Lung (tissue), 11 donors: ENCODE measurements at regions not wholly inside any gene's neighbourhood (a gene's known extent, or its start where the extent isn't known, plus 50 kb on each side); places are given as distances from the start of the nearest gene placed in this dataset.
A peak's percentile ranks its signal among the peaks of the same experiment; 100 is the strongest.

Source experiments
- ATAC-seq: fragments of 200-7000 bp; cut with Tn5 transposase; one replicate; pipeline ENCODE4 v1.9.1; 2020; ENCODE audit warnings: moderate number of reproducible peaks; ENCODE audit not compliant: insufficient read depth, low FRiP score
- DNase-seq, 3 donors: peaks; one replicate each; pipeline ENCODE4 v3.0.0-alpha.2; 2013 to 2017
- H3K27ac ChIP-seq, 2 donors: one replicate each; pipeline ENCODE4 v1.5.1; 2013; ENCODE audit warnings: mild to moderate bottlenecking in 2 of 2, moderate library complexity in 2 of 2, control low read depth in 1 of 2, inconsistent platforms in 1 of 2, low read depth in 1 of 2, low read length in 1 of 2
- H3K27me3 ChIP-seq, 3 donors: one replicate each; pipeline ENCODE4 v1.5.1; 2013; ENCODE audit warnings: low read length in 2 of 3; ENCODE audit not compliant: control insufficient read depth in 3 of 3, insufficient read depth in 3 of 3
- H3K36me3 ChIP-seq, 4 donors: one replicate each; pipeline ENCODE4 v1.5.1; 2013; ENCODE audit warnings: low read length in 4 of 4, mild to moderate bottlenecking in 1 of 4, moderate library complexity in 1 of 4; ENCODE audit not compliant: control insufficient read depth in 4 of 4, insufficient read depth in 4 of 4
- H3K4me1 ChIP-seq, 5 donors: one replicate each; pipeline ENCODE4 v1.5.1; 2013; ENCODE audit warnings: low read length in 5 of 5, mild to moderate bottlenecking in 2 of 5, moderate library complexity in 1 of 5; ENCODE audit not compliant: control insufficient read depth in 5 of 5, insufficient read depth in 5 of 5
- H3K4me3 ChIP-seq: one replicate; pipeline ENCODE4 v1.5.1; 2013; ENCODE audit warnings: mild to moderate bottlenecking, control low read depth, moderate library complexity
- H3K9ac ChIP-seq, 2 donors: one replicate each; pipeline ENCODE4 v1.5.1; 2013; ENCODE audit warnings: low read length in 2 of 2, control low read depth in 1 of 2; ENCODE audit not compliant: insufficient read depth in 1 of 2
- H3K9me3 ChIP-seq, 4 donors: one replicate each; pipeline ENCODE4 v1.5.1; 2013; ENCODE audit warnings: low read length in 3 of 4, mild to moderate bottlenecking in 1 of 4, moderate library complexity in 1 of 4; ENCODE audit not compliant: control insufficient read depth in 4 of 4, insufficient read depth in 3 of 4
- CTCF ChIP-seq: IDR thresholded peaks from 2 replicates; pipeline ENCODE4 v1.5.1; 2012; ENCODE audit warnings: mild to moderate bottlenecking; ENCODE audit errors: control extremely low read depth, extremely low read depth
- WGBS, 2 donors: extraction: QIAGEN DNeasy Blood & Tissue Kit; methylation state at CpG; one replicate each; pipeline ENCODE4 v1.1.7; 2013; 5-methylcytosine and 5-hydroxymethylcytosine counted together
- donor health status: control.
- donor health status: control.
- donor health status: Bipolar disorder and iron deficiency.
- donor health status: healthy.
- donor health status: DM: yes; HTN: yes; CAD: no.

- no peak for TF ChIP-seq CTCF
- H3K4me1 ChIP-seq: peaks cover 0 to 3% (median 0%) of the 10 kb centered on the region in 5 donors
- no peak for DNase-seq
- H3K9me3 ChIP-seq: peaks cover 0 to 3% (median 0%) of the 10 kb centered on the region in 4 donors
- no peaks in the 10 kb centered on the region for H3K36me3 ChIP-seq
- ATAC-seq: no peak
- no peak overlapping the region for H3K4me3 ChIP-seq
- H3K27me3 ChIP-seq: no peaks in the 10 kb centered on the region
- no peak overlapping the region for H3K27ac ChIP-seq
- no peak overlapping the region for H3K9ac ChIP-seq
- 74 to 75% methylated on average over 5 of the region's 5 CpGs for WGBS, 2 donors
These were observed 223.0 kb downstream of the NFATC2 start for GRCh38 chr20:51319522-51319921.

GRCh38 chr20:51318058-51318949 lies 224.2 kb downstream of the NFATC2 start:
- DNase-seq: peak; percentile 34 to 70 (median 57)
- Histone ChIP-seq H3K36me3 (no peaks in the 10 kb centered on the region), H3K27me3 (no peaks in the 10 kb centered on the region), H3K9me3 (peaks cover 0 to 3% (median 0%) of the 10 kb centered on the region in 4 donors), H3K4me1 (peaks cover 0 to 3% (median 0%) of the 10 kb centered on the region in 5 donors), H3K9ac (no peak overlapping the region), H3K27ac (no peak overlapping the region), H3K4me3 (no peak overlapping the region)
- no peak for ATAC-seq
- TF ChIP-seq CTCF: no peak
- 50 to 52% methylated on average over 27 of the region's 27 CpGs for WGBS, 2 donors

- no peaks in the 10 kb centered on the region for H3K27me3 ChIP-seq
- peaks cover 0 to 6% (median 3%) of the 10 kb centered on the region in 5 donors for H3K4me1 ChIP-seq
- no peak overlapping the region for H3K4me3 ChIP-seq
- no peak for TF ChIP-seq CTCF
- no peak for ATAC-seq
- H3K36me3 ChIP-seq: no peaks in the 10 kb centered on the region
- no peak for DNase-seq
- peaks cover 0 to 3% (median 0%) of the 10 kb centered on the region in 4 donors for H3K9me3 ChIP-seq
- H3K9ac ChIP-seq: no peak overlapping the region
- H3K27ac ChIP-seq: no peak overlapping the region
These were observed 227.1 kb downstream of the NFATC2 start for GRCh38 chr20:51315390-51315789.
